ENCODE measurements at regions not wholly inside any gene's neighbourhood (a gene's known extent, or its start where the extent isn't known, plus 50 kb on each side); places are given as distances from the start of the nearest gene placed in this dataset.

DNA sequence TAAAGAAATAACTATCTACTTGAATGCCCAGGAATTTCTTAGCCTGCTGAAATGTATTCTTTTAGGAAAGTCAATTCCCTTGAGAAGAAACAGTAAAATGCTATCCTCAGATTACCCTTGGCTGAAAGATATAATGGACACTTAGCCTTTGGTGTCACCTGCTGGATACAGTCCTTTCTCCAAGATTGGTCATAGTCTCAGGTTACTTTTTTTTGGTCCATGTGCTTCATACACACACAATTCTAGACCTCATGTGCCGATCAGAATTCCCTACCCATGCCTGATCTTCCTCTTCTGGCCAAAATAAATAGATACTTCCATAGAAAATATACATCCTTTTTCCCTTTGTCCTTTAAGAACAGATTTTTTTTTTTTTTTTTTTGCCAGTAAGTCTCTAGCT is 218.9 kb upstream of the PHYHIPL start:
- TF ChIP-seq, protein P1, sequence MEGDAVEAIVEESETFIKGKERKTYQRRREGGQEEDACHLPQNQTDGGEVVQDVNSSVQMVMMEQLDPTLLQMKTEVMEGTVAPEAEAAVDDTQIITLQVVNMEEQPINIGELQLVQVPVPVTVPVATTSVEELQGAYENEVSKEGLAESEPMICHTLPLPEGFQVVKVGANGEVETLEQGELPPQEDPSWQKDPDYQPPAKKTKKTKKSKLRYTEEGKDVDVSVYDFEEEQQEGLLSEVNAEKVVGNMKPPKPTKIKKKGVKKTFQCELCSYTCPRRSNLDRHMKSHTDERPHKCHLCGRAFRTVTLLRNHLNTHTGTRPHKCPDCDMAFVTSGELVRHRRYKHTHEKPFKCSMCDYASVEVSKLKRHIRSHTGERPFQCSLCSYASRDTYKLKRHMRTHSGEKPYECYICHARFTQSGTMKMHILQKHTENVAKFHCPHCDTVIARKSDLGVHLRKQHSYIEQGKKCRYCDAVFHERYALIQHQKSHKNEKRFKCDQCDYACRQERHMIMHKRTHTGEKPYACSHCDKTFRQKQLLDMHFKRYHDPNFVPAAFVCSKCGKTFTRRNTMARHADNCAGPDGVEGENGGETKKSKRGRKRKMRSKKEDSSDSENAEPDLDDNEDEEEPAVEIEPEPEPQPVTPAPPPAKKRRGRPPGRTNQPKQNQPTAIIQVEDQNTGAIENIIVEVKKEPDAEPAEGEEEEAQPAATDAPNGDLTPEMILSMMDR (IDR thresholded peaks at IDR 0.05; ENCODE audit: extremely low read depth in 1 of 2, insufficient read depth in 1 of 2, low read depth in 1 of 2, low read length in 2 of 2): no peak
- TF ChIP-seq, protein P2, sequence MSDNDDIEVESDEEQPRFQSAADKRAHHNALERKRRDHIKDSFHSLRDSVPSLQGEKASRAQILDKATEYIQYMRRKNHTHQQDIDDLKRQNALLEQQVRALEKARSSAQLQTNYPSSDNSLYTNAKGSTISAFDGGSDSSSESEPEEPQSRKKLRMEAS (IDR thresholded peaks at IDR 0.05; ENCODE audit: insufficient read depth, insufficient read length): no peak
- TF ChIP-seq POLR2A (IDR thresholded peaks at IDR 0.05; ENCODE audit: low read depth, low read length) (no peak), MYC (IDR thresholded peaks at IDR 0.05; ENCODE audit: low read depth, low read length) (no peak), EZH2 (IDR thresholded peaks at IDR 0.05; ENCODE audit: borderline replicate concordance, low read depth, low read length, severe bottlenecking) (no peak)

Measured in endothelial cell of umbilical vein (primary cell).